Right hindlimb (tissue), 1 donor: ENCODE measurements at regions not wholly inside any gene's neighbourhood (a gene's known extent, or its start where the extent isn't known, plus 50 kb on each side); places are given as distances from the start of the nearest gene placed in this dataset.
"Not testable (repeated sequence)": the region's sequence is repeated elsewhere in the genome, so short reads cannot be mapped to it uniquely, and the experiment has no call there.

Source experiments
- DNase-seq: peaks from one replicate; pipeline ENCODE4 v3.0.0-alpha.2; 2018

- not testable (repeated sequence) for DNase-seq
Observed at GRCh38 chr12:83427586-83428136, 741.0 kb downstream of the TMTC2 start.

GRCh38 chr12:83414981-83415380 is 728.3 kb downstream of the TMTC2 start:
- DNase-seq, result no peak

- DNase-seq, result no peak
Observed at GRCh38 chr12:83408851-83409250, 722.1 kb downstream of the TMTC2 start.

GRCh38 chr12:83408146-83408545 is 721.4 kb downstream of the TMTC2 start:
- DNase-seq, result no peak

- DNase-seq, result no peak
Observed at GRCh38 chr12:83404521-83404920, 717.8 kb downstream of the TMTC2 start.

GRCh38 chr12:83390186-83390585 is 703.5 kb downstream of the TMTC2 start:
- no peak for DNase-seq

GRCh38 chr12:83389237-83389996 is 702.7 kb downstream of the TMTC2 start:
- DNase-seq, result no peak

GRCh38 chr12:83388551-83388950 is 701.8 kb downstream of the TMTC2 start:
- no peak for DNase-seq

- no peak for DNase-seq
Observed at GRCh38 chr12:83386527-83387264, 700.0 kb downstream of the TMTC2 start.

GRCh38 chr12:83378186-83378727 is 691.6 kb downstream of the TMTC2 start:
- DNase-seq, result no peak

- no peak for DNase-seq
Observed at GRCh38 chr12:83365317-83365716, 678.6 kb downstream of the TMTC2 start.

- DNase-seq, result no peak
Observed at GRCh38 chr12:83361475-83361874, 674.8 kb downstream of the TMTC2 start.

- no peak for DNase-seq
Observed at GRCh38 chr12:83361071-83361470, 674.4 kb downstream of the TMTC2 start.

- no peak for DNase-seq
Observed at GRCh38 chr12:83349907-83350611, 663.4 kb downstream of the TMTC2 start.

- DNase-seq, result no peak
Observed at GRCh38 chr12:83346333-83346732, 659.6 kb downstream of the TMTC2 start.

- DNase-seq, result no peak
Observed at GRCh38 chr12:83343767-83344166, 657.1 kb downstream of the TMTC2 start.

GRCh38 chr12:83335748-83336147 is 649.0 kb downstream of the TMTC2 start:
- DNase-seq, result no peak

- no peak for DNase-seq
Observed at GRCh38 chr12:83326666-83327065, 640.0 kb downstream of the TMTC2 start.

GRCh38 chr12:83323866-83324265 is 637.2 kb downstream of the TMTC2 start:
- DNase-seq, result no peak

- no peak for DNase-seq
Observed at GRCh38 chr12:83322809-83323208, 636.1 kb downstream of the TMTC2 start.

GRCh38 chr12:83321971-83322370 is 635.3 kb downstream of the TMTC2 start:
- DNase-seq, result no peak

- no peak for DNase-seq
Observed at GRCh38 chr12:83320350-83320749, 633.6 kb downstream of the TMTC2 start.
